Body of pancreas (tissue), 4 donors: ENCODE measurements at regions not wholly inside any gene's neighbourhood (a gene's known extent, or its start where the extent isn't known, plus 50 kb on each side); places are given as distances from the start of the nearest gene placed in this dataset.

Experiments
- CTCF ChIP-seq, 7 experiments: fragments of 450-650 bp in 4 of 7; fragments of 200-600 bp in 3 of 7; sonication (generic) in 3 of 7; IDR thresholded peaks; one replicate each; pipeline ENCODE4 v1.5.1; 2016 to 2019; ENCODE audit warnings: antibody characterized with exemption in 7 of 7
- POLR2A ChIP-seq, 3 donors: fragments of 450-650 bp; IDR thresholded peaks; one replicate each; pipeline ENCODE4 v1.6.1; 2016; ENCODE audit warnings: antibody characterized with exemption in 3 of 3, mild to moderate bottlenecking in 2 of 3

DNA sequence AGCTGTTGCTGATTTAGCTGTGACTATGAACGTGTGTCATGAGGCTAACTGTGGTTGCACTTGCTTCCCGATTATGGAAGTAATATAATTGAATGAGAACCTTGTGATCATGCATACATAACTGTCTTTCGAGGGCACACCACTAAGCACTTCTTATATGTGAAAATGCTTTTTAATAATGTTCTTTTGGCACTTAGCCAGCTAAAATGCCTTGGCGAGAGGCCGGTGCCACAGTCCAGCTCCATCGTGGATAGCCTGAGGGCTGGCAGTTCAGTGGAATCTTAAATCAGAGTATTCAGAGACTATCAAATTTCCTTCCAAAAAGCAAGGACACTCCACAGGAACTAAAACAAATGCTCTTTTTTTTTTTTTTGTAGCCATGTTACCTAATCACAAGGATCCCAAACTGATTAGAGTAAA, 161.6 kb upstream of the FRMD4B start:
- TF ChIP-seq CTCF (IDR thresholded peaks at IDR 0.05): no peak
- no peak for TF ChIP-seq POLR2A (IDR thresholded peaks at IDR 0.05)
